ENCODE measurements at regions not wholly inside any gene's neighbourhood (a gene's known extent, or its start where the extent isn't known, plus 50 kb on each side); places are given as distances from the start of the nearest gene placed in this dataset.

DNA sequence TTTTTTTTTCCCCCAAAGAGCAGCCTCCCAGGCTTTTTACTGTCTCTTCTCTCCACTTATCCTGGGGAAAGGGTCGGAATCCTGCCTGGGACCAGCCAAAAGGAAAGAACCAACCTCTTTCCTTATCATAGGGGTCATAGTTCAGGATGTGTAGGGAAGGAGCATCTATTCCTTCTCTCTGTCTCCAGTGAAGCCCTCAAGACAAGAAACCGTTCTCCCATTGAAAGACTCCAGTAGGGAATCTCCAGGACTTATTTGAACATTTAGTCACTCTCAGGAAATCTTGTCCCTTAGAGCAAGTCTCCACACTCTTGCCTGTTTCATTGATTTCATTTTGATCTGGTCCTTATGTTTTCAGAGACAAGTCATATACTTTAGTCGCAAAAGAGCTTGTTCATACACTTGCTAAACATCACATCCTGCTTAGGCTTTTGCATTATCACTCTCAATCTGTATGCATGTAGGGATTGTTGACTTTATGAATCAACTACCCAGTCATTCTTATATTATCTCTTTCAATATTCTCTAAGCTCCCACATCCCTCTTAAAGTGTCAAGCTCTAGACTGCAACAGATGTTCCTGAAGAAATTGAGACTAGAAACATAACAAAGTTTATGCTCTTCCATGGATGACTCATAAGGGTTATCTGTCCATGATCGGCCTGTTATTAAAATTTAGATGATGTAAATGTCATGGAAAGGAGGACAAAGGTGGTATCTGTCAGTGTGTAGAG lies 116.2 kb upstream of the ST6GAL2 start:
- H3F3A ChIP-seq (replicated peaks; ENCODE audit: insufficient read depth), result peaks cover 28% of the 10 kb centered on the region
- H3K27me3 ChIP-seq (ENCODE audit: insufficient read depth), result no peaks in the 10 kb centered on the region
- H3K9me2 ChIP-seq, result no peaks in the 10 kb centered on the region
- H3K79me2 ChIP-seq (ENCODE audit: insufficient read depth), result no peaks in the 10 kb centered on the region
- H3K4me3 ChIP-seq (ENCODE audit: low read depth in 2 of 2, low read length in 1 of 2), result no peak overlapping the region
- H3K4me1 ChIP-seq (ENCODE audit: control insufficient read depth in 1 of 2, insufficient read depth in 2 of 2, low read depth in 1 of 2, low read length in 1 of 2), result peaks cover 4 to 6% of the 10 kb centered on the region in 2 experiments; a peak in 3 of 4 replicates
- H3K27ac ChIP-seq (ENCODE audit: low read depth in 2 of 2, low read length in 1 of 2), result peak overlapping the region; percentile 40 to 93
- 33% methylated on average over 4 of the region's 4 CpGs for WGBS (ENCODE audit: low lambda C conversion rate)
- H3K36me3 ChIP-seq (replicated peaks in 1 of 2; ENCODE audit: control insufficient read depth in 1 of 2, insufficient read depth in 2 of 2, low read length in 1 of 2), result no peaks in the 10 kb centered on the region
- H3K4me2 ChIP-seq, result peak overlapping the region; percentile 39; the same call in 1 of the 2 replicates
- H2AFZ ChIP-seq (ENCODE audit: low read depth), result no peak overlapping the region
- no peaks in the 10 kb centered on the region for H3K9me3 ChIP-seq
- H3K9ac ChIP-seq, result peak overlapping the region; percentile 17; the same call in 1 of the 2 replicates
- TF ChIP-seq YY1 (IDR thresholded peaks at IDR 0.05; ENCODE audit: low read depth) (no peak), POLR2AphosphoS5 (IDR thresholded peaks at IDR 0.05; ENCODE audit: low read depth, low read length) (peak; percentile 30; the same call in 1 of the 2 replicates), RXRA (IDR thresholded peaks at IDR 0.05; ENCODE audit: borderline replicate concordance, low read depth) (peak; percentile 67; the same call in 1 of the 2 replicates), TCF12 (IDR thresholded peaks at IDR 0.05) (peak; percentile 97), RCOR1 (IDR thresholded peaks at IDR 0.05; ENCODE audit: low read length) (no peak), TEAD4 (IDR thresholded peaks at IDR 0.05; ENCODE audit: borderline replicate concordance, insufficient read depth) (peak; percentile 70), JUND (IDR thresholded peaks at IDR 0.05) (peak; percentile 83), EZH2phosphoT487 (IDR thresholded peaks at IDR 0.05; ENCODE audit: borderline replicate concordance, low read depth) (no peak), NFIC (IDR thresholded peaks at IDR 0.05; ENCODE audit: borderline replicate concordance) (peak; percentile 46; the same call in 1 of the 2 replicates), EP300 (IDR thresholded peaks at IDR 0.05; ENCODE audit: borderline replicate concordance in 1 of 2, low read depth in 1 of 2, low read length in 1 of 2) (peak in 1 of 2 experiments; percentile 83; a peak in 2 of 4 replicates), FOXM1 (IDR thresholded peaks at IDR 0.05; ENCODE audit: low read depth) (no peak), FOSL2 (IDR thresholded peaks at IDR 0.05; ENCODE audit: borderline replicate concordance, low read depth) (peak; percentile 72)
- TF ChIP-seq, protein P1, sequence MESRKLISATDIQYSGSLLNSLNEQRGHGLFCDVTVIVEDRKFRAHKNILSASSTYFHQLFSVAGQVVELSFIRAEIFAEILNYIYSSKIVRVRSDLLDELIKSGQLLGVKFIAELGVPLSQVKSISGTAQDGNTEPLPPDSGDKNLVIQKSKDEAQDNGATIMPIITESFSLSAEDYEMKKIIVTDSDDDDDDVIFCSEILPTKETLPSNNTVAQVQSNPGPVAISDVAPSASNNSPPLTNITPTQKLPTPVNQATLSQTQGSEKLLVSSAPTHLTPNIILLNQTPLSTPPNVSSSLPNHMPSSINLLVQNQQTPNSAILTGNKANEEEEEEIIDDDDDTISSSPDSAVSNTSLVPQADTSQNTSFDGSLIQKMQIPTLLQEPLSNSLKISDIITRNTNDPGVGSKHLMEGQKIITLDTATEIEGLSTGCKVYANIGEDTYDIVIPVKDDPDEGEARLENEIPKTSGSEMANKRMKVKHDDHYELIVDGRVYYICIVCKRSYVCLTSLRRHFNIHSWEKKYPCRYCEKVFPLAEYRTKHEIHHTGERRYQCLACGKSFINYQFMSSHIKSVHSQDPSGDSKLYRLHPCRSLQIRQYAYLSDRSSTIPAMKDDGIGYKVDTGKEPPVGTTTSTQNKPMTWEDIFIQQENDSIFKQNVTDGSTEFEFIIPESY (IDR thresholded peaks at IDR 0.05; ENCODE audit: borderline replicate concordance, low read depth), result no peak
- TF ChIP-seq, protein P2, sequence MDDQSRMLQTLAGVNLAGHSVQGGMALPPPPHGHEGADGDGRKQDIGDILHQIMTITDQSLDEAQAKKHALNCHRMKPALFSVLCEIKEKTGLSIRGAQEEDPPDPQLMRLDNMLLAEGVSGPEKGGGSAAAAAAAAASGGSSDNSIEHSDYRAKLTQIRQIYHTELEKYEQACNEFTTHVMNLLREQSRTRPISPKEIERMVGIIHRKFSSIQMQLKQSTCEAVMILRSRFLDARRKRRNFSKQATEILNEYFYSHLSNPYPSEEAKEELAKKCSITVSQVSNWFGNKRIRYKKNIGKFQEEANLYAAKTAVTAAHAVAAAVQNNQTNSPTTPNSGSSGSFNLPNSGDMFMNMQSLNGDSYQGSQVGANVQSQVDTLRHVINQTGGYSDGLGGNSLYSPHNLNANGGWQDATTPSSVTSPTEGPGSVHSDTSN (IDR thresholded peaks at IDR 0.05), result peak; percentile 76; the same call in 1 of the 2 replicates
- ChIA-PET POLR2A (no interaction called here), CTCF (no interaction called here)
- DNase-seq, result no peak
- H4K20me1 ChIP-seq (ENCODE audit: insufficient read depth), result no peaks in the 10 kb centered on the region

DNA sequence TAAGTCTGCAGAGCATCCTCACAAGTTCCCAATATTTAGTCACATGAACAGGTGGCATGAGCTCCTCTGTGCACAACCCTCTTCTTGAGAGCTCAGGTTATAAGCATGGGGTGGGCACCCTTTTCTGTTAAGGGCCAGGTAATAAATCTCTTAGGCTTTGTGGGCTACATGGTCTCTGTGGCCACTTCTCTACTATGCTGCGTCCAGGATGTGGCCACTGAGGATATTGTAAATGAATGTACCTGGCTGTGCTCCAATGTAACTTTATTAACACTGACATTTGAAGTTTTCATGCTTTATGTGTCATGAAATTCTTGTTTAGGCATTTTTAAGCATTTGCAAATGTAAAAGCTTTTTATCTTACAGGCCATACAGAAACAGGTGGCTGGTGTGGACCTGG lies 116.8 kb upstream of the ST6GAL2 start:
- Histone ChIP-seq H3F3A (replicated peaks; ENCODE audit: insufficient read depth) (peaks cover 28% of the 10 kb centered on the region), H3K9me2 (no peaks in the 10 kb centered on the region), H3K36me3 (replicated peaks in 1 of 2; ENCODE audit: control insufficient read depth in 1 of 2, insufficient read depth in 2 of 2, low read length in 1 of 2) (no peaks in the 10 kb centered on the region), H2AFZ (ENCODE audit: low read depth) (no peak overlapping the region), H3K79me2 (ENCODE audit: insufficient read depth) (no peaks in the 10 kb centered on the region), H3K27ac (ENCODE audit: low read depth in 2 of 2, low read length in 1 of 2) (peak overlapping the region in 1 of 2 experiments; percentile 93; a peak in 2 of 4 replicates), H3K4me1 (ENCODE audit: control insufficient read depth in 1 of 2, insufficient read depth in 2 of 2, low read depth in 1 of 2, low read length in 1 of 2) (peaks cover 4 to 6% of the 10 kb centered on the region in 2 experiments; a peak in 3 of 4 replicates), H4K20me1 (ENCODE audit: insufficient read depth) (no peaks in the 10 kb centered on the region), H3K4me2 (peak overlapping the region; percentile 35; the same call in 1 of the 2 replicates), H3K27me3 (ENCODE audit: insufficient read depth) (no peaks in the 10 kb centered on the region), H3K9me3 (no peaks in the 10 kb centered on the region), H3K9ac (no peak overlapping the region; the same call in 1 of the 2 replicates), H3K4me3 (ENCODE audit: low read depth in 2 of 2, low read length in 1 of 2) (no peak overlapping the region)
- 46% methylated on average over 1 of the region's 1 CpG for WGBS (ENCODE audit: low lambda C conversion rate)
- DNase-seq, result no peak
- POLR2A ChIA-PET, result no interaction called here
- CTCF ChIA-PET, result interaction anchor here (1.5 kb wide), 1 partner anchor 17 kb away, joined by 3 read pairs; no protein-coding TSS in a partner anchor
- TF ChIP-seq, protein P3, sequence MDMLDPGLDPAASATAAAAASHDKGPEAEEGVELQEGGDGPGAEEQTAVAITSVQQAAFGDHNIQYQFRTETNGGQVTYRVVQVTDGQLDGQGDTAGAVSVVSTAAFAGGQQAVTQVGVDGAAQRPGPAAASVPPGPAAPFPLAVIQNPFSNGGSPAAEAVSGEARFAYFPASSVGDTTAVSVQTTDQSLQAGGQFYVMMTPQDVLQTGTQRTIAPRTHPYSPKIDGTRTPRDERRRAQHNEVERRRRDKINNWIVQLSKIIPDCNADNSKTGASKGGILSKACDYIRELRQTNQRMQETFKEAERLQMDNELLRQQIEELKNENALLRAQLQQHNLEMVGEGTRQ (IDR thresholded peaks at IDR 0.05; ENCODE audit: borderline replicate concordance, low read depth, low read length), result no peak
- TF ChIP-seq CHD2 (IDR thresholded peaks at IDR 0.05; ENCODE audit: low read length, partially characterized antibody), result no peak
- TF ChIP-seq, protein P4, sequence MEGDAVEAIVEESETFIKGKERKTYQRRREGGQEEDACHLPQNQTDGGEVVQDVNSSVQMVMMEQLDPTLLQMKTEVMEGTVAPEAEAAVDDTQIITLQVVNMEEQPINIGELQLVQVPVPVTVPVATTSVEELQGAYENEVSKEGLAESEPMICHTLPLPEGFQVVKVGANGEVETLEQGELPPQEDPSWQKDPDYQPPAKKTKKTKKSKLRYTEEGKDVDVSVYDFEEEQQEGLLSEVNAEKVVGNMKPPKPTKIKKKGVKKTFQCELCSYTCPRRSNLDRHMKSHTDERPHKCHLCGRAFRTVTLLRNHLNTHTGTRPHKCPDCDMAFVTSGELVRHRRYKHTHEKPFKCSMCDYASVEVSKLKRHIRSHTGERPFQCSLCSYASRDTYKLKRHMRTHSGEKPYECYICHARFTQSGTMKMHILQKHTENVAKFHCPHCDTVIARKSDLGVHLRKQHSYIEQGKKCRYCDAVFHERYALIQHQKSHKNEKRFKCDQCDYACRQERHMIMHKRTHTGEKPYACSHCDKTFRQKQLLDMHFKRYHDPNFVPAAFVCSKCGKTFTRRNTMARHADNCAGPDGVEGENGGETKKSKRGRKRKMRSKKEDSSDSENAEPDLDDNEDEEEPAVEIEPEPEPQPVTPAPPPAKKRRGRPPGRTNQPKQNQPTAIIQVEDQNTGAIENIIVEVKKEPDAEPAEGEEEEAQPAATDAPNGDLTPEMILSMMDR (IDR thresholded peaks at IDR 0.05), result no peak
- TF ChIP-seq RFX5 (IDR thresholded peaks at IDR 0.05; ENCODE audit: low read length), result no peak
- no peak for TF ChIP-seq EP300 (IDR thresholded peaks at IDR 0.05; ENCODE audit: borderline replicate concordance in 1 of 2, low read depth in 1 of 2, low read length in 1 of 2)
- no peak for TF ChIP-seq NFIC (IDR thresholded peaks at IDR 0.05; ENCODE audit: borderline replicate concordance)
- no peak for TF ChIP-seq FOXJ3 (CRISPR knock-in tag; IDR thresholded peaks at IDR 0.05)
- no peak for TF ChIP-seq TCF12 (IDR thresholded peaks at IDR 0.05)
- TF ChIP-seq RAD21 (IDR thresholded peaks at IDR 0.05; ENCODE audit: low read length), result no peak
- TF ChIP-seq JUND (IDR thresholded peaks at IDR 0.05), result no peak
- TF ChIP-seq TEAD4 (IDR thresholded peaks at IDR 0.05; ENCODE audit: borderline replicate concordance, insufficient read depth), result no peak
- no peak for TF ChIP-seq MEF2A (IDR thresholded peaks at IDR 0.05; ENCODE audit: borderline replicate concordance, low read depth)

All from SK-N-SH (cell line).